Trophoblast cell (in vitro differentiated cells and primary cell): ENCODE measurements at regions not wholly inside any gene's neighbourhood (a gene's known extent, or its start where the extent isn't known, plus 50 kb on each side); places are given as distances from the start of the nearest gene placed in this dataset.

ENCODE experiments used
- DNase-seq, 2 donors: peaks; one replicate each; pipeline ENCODE4 v3.0.0-alpha.2; 2016
- H2AFZ ChIP-seq: 2 replicates; pipeline ENCODE4 v1.6.1; 2013; ENCODE audit warnings: low read length, moderate library complexity, mild to moderate bottlenecking; ENCODE audit not compliant: insufficient read depth, poor library complexity
- H2AK5ac ChIP-seq: 2 replicates; pipeline ENCODE4 v1.6.1; 2013; ENCODE audit warnings: mild to moderate bottlenecking, low read length
- H2BK120ac ChIP-seq: 2 replicates; pipeline ENCODE4 v1.6.1; 2013; ENCODE audit warnings: low read length, mild to moderate bottlenecking, moderate library complexity; ENCODE audit not compliant: insufficient read depth, poor library complexity
- H2BK12ac ChIP-seq: 2 replicates; pipeline ENCODE4 v1.6.1; 2013; ENCODE audit warnings: mild to moderate bottlenecking, low read length, moderate library complexity
- H2BK5ac ChIP-seq: 2 replicates; pipeline ENCODE4 v1.6.1; 2013; ENCODE audit warnings: low read length, low read depth, moderate library complexity, mild to moderate bottlenecking; ENCODE audit not compliant: poor library complexity
- H3K14ac ChIP-seq: 2 replicates; pipeline ENCODE4 v1.6.1; 2013; ENCODE audit warnings: mild to moderate bottlenecking, low read length
- H3K18ac ChIP-seq: 2 replicates; pipeline ENCODE4 v1.6.1; 2013; ENCODE audit warnings: mild to moderate bottlenecking, low read length
- H3K23ac ChIP-seq: 2 replicates; pipeline ENCODE4 v1.6.1; 2013; ENCODE audit warnings: low read length
- H3K27ac ChIP-seq: 2 replicates; pipeline ENCODE4 v1.5.1; 2013; ENCODE audit warnings: low read depth, mild to moderate bottlenecking, inconsistent platforms, low read length, moderate library complexity
- H3K27me3 ChIP-seq: 2 replicates; pipeline ENCODE4 v1.6.1; 2013; ENCODE audit warnings: inconsistent platforms, mild to moderate bottlenecking, low read length, moderate library complexity; ENCODE audit not compliant: insufficient read depth
- H3K36me3 ChIP-seq, 2 experiments: 1 replicate in 1 of 2; 2 replicates in 1 of 2; pipeline ENCODE4 v1.6.1; 2013; ENCODE audit warnings: low read length in 2 of 2, mild to moderate bottlenecking in 2 of 2, moderate library complexity in 1 of 2; ENCODE audit not compliant: insufficient read depth in 2 of 2, control insufficient read depth in 1 of 2
- H3K4ac ChIP-seq: 2 replicates; pipeline ENCODE4 v1.6.1; 2013; ENCODE audit warnings: low read depth, mild to moderate bottlenecking, low read length, moderate library complexity
- H3K4me1 ChIP-seq, 2 experiments: 1 replicate in 1 of 2; 2 replicates in 1 of 2; pipeline ENCODE4 v1.6.1; 2013; ENCODE audit warnings: low read length in 2 of 2, mild to moderate bottlenecking in 2 of 2, moderate library complexity in 1 of 2; ENCODE audit not compliant: insufficient read depth in 2 of 2, control insufficient read depth in 1 of 2
- H3K4me2 ChIP-seq: 2 replicates; pipeline ENCODE4 v1.6.1; 2013; ENCODE audit warnings: inconsistent platforms, mild to moderate bottlenecking, low read length, moderate library complexity
- H3K4me3 ChIP-seq: 2 replicates; pipeline ENCODE4 v1.5.1; 2013; ENCODE audit warnings: mild to moderate bottlenecking, low read depth, low read length, inconsistent platforms
- H3K79me1 ChIP-seq: one replicate; pipeline ENCODE4 v1.6.1; 2013; ENCODE audit warnings: low read length
- H3K79me2 ChIP-seq: 2 replicates; pipeline ENCODE4 v1.6.1; 2013; ENCODE audit warnings: low read length, mild to moderate bottlenecking; ENCODE audit not compliant: control insufficient read depth, insufficient read depth, poor library complexity
- H3K9ac ChIP-seq: 2 replicates; pipeline ENCODE4 v1.6.1; 2013; ENCODE audit warnings: mild to moderate bottlenecking, low read length
- H3K9me3 ChIP-seq: 2 replicates; pipeline ENCODE4 v1.6.1; 2013; ENCODE audit warnings: low read depth, mild to moderate bottlenecking, control low read depth, inconsistent platforms, low read length; ENCODE audit not compliant: insufficient read depth
- H4K12ac ChIP-seq: 2 replicates; pipeline ENCODE4 v1.6.1; 2013; ENCODE audit warnings: low read depth, mild to moderate bottlenecking, low read length, moderate library complexity
- H4K8ac ChIP-seq: 2 replicates; pipeline ENCODE4 v1.6.1; 2013; ENCODE audit warnings: low read depth, mild to moderate bottlenecking, low read length, moderate library complexity
- H4K91ac ChIP-seq: one replicate; pipeline ENCODE4 v1.6.1; 2013; ENCODE audit warnings: low read depth, mild to moderate bottlenecking, low read length, moderate library complexity
- WGBS: extraction: QIAGEN DNeasy Blood & Tissue Kit; methylation state at CpG from one replicate; pipeline ENCODE4 v1.1.7; 2013; ENCODE audit warnings: missing lambda C conversion rate; ENCODE audit not compliant: insufficient read length, insufficient coverage; ENCODE audit errors: extremely low coverage; 5-methylcytosine and 5-hydroxymethylcytosine counted together

DNA sequence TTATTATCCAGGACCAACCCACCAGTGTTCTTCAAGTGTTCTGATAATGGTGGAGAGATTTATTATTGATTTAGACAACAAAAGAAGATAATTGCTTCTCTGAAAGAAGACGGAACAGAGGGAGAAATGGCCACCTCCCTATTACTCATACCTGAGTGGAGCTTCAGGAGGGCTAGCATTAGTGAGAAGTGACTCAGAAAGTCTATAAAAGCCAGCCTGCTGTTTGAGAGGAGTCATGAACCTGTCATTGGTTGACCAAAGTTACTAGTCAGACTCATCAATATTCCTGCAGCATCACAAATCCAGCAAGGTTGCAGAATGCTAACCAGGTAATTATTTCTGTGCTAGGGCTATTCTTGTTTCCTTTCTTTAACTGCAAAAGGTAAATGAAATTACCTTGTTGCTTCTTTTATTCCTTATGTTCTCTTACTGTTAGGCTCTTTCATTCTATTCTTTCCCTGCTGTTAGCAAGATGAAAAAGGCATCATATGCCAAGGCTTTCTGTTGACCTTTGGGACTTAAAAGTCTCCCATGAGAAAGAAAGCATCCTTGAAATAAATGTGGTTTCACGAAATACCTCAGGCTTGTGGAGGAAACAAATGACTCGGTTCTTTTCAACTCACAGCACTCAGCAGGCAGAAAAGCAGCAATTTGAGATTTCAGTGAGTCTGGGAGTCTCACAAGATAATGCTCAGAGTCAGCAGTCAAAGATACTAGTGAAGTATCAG is 256.4 kb upstream of the PHYHIPL start:
- no peak overlapping the region for H2AK5ac ChIP-seq
- no peak overlapping the region for H4K8ac ChIP-seq
- no peak overlapping the region for H3K14ac ChIP-seq
- no peak overlapping the region for H2BK12ac ChIP-seq
- no peaks in the 10 kb centered on the region for H3K27me3 ChIP-seq
- H3K79me2 ChIP-seq: no peaks in the 10 kb centered on the region
- no peak overlapping the region for H2AFZ ChIP-seq
- H3K79me1 ChIP-seq: no peaks in the 10 kb centered on the region
- no peak overlapping the region for H4K91ac ChIP-seq
- H3K9me3 ChIP-seq: no peaks in the 10 kb centered on the region
- no peak overlapping the region for H4K12ac ChIP-seq
- H2BK120ac ChIP-seq: no peak overlapping the region
- no peaks in the 10 kb centered on the region for H3K4me1 ChIP-seq
- DNase-seq: peak in 1 of 2 donors; percentile 41
- no peak overlapping the region for H3K4me3 ChIP-seq
- no peak overlapping the region for H3K18ac ChIP-seq
- no peak overlapping the region for H3K23ac ChIP-seq
- H2BK5ac ChIP-seq: no peak overlapping the region
- H3K9ac ChIP-seq: no peak overlapping the region
- no CpG with 5 or more reads among the region's 3 CpGs for WGBS
- no peak overlapping the region for H3K4me2 ChIP-seq
- no peak overlapping the region for H3K4ac ChIP-seq
- H3K36me3 ChIP-seq: no peaks in the 10 kb centered on the region
- H3K27ac ChIP-seq: no peak overlapping the region

DNA sequence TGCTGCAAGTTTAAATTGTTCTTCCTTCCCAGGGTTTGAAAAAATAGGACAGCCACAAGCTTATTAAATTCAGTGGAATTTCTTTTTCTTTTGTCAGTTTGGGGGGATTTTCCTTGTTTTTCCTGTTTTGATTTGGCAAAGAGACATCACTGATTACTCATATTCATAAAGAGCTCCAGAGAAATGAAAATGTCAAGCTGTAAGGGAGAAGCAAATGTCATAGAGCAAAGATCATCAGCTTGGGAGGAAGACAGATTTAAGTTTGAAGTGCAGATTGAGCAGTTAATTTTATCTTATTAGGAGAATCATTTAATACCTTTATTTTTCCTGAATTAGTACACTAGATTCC is 255.8 kb upstream of the PHYHIPL start:
- Histone ChIP-seq H4K8ac (no peak overlapping the region), H3K23ac (no peak overlapping the region), H2BK120ac (no peak overlapping the region), H3K27me3 (no peaks in the 10 kb centered on the region), H3K79me2 (no peaks in the 10 kb centered on the region), H3K18ac (no peak overlapping the region), H3K9ac (no peak overlapping the region), H2AFZ (no peak overlapping the region), H3K9me3 (no peaks in the 10 kb centered on the region), H2BK5ac (no peak overlapping the region), H3K4me3 (no peak overlapping the region), H3K4me1 (no peaks in the 10 kb centered on the region), H3K36me3 (no peaks in the 10 kb centered on the region), H4K12ac (no peak overlapping the region), H3K14ac (no peak overlapping the region), H2BK12ac (no peak overlapping the region), H3K4me2 (no peak overlapping the region), H3K79me1 (no peaks in the 10 kb centered on the region), H4K91ac (no peak overlapping the region), H3K27ac (no peak overlapping the region), H3K4ac (no peak overlapping the region), H2AK5ac (no peak overlapping the region)
- DNase-seq: no peak

DNA sequence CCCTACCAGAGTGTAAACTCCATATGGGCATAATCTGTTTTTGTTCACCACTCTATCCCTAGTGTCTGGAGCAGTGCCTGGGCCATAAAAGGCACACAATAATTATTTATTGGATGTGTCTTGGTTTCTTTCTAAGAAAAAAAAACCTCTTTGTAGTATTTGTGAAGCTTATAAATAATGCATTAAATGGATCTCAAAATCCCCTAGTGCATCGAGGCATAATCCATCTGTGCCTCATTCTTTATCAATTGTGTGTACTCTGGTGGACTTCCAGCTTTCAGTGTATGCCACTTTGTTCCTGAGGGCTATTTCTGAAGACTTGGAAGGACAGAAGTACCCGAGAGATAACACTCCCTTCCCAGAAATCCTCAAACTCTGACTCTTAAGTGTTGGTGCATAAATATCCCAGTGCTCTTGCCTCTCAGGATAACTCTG is 255.0 kb upstream of the PHYHIPL start:
- DNase-seq: no peak
- no peaks in the 10 kb centered on the region for H3K79me2 ChIP-seq

GRCh38 chr10:58925381-58925780 is 251.1 kb upstream of the PHYHIPL start:
- Histone ChIP-seq H2BK12ac (no peak overlapping the region), H3K4me3 (no peak overlapping the region), H3K27me3 (no peaks in the 10 kb centered on the region), H3K27ac (no peak overlapping the region), H3K79me2 (no peaks in the 10 kb centered on the region), H3K36me3 (no peaks in the 10 kb centered on the region), H2BK120ac (no peak overlapping the region), H3K4ac (no peak overlapping the region), H3K14ac (no peak overlapping the region), H3K9me3 (no peaks in the 10 kb centered on the region), H4K12ac (no peak overlapping the region), H3K4me2 (no peak overlapping the region), H2AK5ac (no peak overlapping the region), H3K9ac (no peak overlapping the region), H4K91ac (no peak overlapping the region), H2BK5ac (no peak overlapping the region), H3K79me1 (no peaks in the 10 kb centered on the region), H3K18ac (no peak overlapping the region), H2AFZ (no peak overlapping the region), H3K23ac (no peak overlapping the region), H3K4me1 (no peaks in the 10 kb centered on the region), H4K8ac (no peak overlapping the region)
- DNase-seq: no peak
- no CpG with 5 or more reads among the region's 2 CpGs for WGBS

More for the DNA sequence above, 255.0 kb upstream of the PHYHIPL start:
- Histone ChIP-seq H2BK5ac (no peak overlapping the region), H4K91ac (no peak overlapping the region), H2AK5ac (no peak overlapping the region), H3K27ac (no peak overlapping the region), H2AFZ (no peak overlapping the region), H2BK120ac (no peak overlapping the region), H3K9ac (no peak overlapping the region), H4K8ac (no peak overlapping the region), H3K23ac (no peak overlapping the region), H4K12ac (no peak overlapping the region), H3K18ac (no peak overlapping the region), H2BK12ac (no peak overlapping the region), H3K9me3 (no peaks in the 10 kb centered on the region), H3K4ac (no peak overlapping the region), H3K4me2 (no peak overlapping the region), H3K4me1 (no peaks in the 10 kb centered on the region), H3K27me3 (no peaks in the 10 kb centered on the region), H3K14ac (no peak overlapping the region), H3K36me3 (no peaks in the 10 kb centered on the region), H3K79me1 (no peaks in the 10 kb centered on the region), H3K4me3 (no peak overlapping the region)
- WGBS: no CpG with 5 or more reads among the region's 2 CpGs
